ENCODE measurements at regions not wholly inside any gene's neighbourhood (a gene's known extent, or its start where the extent isn't known, plus 50 kb on each side); places are given as distances from the start of the nearest gene placed in this dataset.

- DNase-seq (ENCODE audit: extremely low spot score in 2 of 2), result no peak
- intact Hi-C loops (cut with DNase I), result no loop called here
- H3K4me1 ChIP-seq, result no peaks in the 10 kb centered on the region
Observed at GRCh38 chr2:75309596-75310463, 110.5 kb upstream of the TACR1 start.

GRCh38 chr2:75303227-75303626 lies 103.9 kb upstream of the TACR1 start:
- no peaks in the 10 kb centered on the region for H3K9me3 ChIP-seq
- H3K27ac ChIP-seq, result no peak overlapping the region
- DNase-seq (ENCODE audit: extremely low spot score in 2 of 2), result no peak
- no peaks in the 10 kb centered on the region for H3K4me1 ChIP-seq
- no peaks in the 10 kb centered on the region for H3K36me3 ChIP-seq
- TF ChIP-seq POLR2AphosphoS5 (IDR thresholded peaks at IDR 0.05; ENCODE audit: insufficient read depth in 1 of 2, low read depth in 1 of 2) (no peak), CTCF (IDR thresholded peaks at IDR 0.05) (no peak), POLR2A (IDR thresholded peaks at IDR 0.05) (no peak)
- intact Hi-C loops (cut with DNase I), result no loop called here
- no peak overlapping the region for H3K4me3 ChIP-seq
- no peaks in the 10 kb centered on the region for H3K27me3 ChIP-seq

More at GRCh38 chr2:75309596-75310463, 110.5 kb upstream of the TACR1 start:
- Histone ChIP-seq H3K4me3 (no peak overlapping the region), H3K27ac (no peak overlapping the region), H3K36me3 (no peaks in the 10 kb centered on the region), H3K27me3 (no peaks in the 10 kb centered on the region), H3K9me3 (no peaks in the 10 kb centered on the region)
- no peak for TF ChIP-seq POLR2A (IDR thresholded peaks at IDR 0.05)
- TF ChIP-seq CTCF (IDR thresholded peaks at IDR 0.05), result no peak
- no peak for TF ChIP-seq POLR2AphosphoS5 (IDR thresholded peaks at IDR 0.05; ENCODE audit: insufficient read depth in 1 of 2, low read depth in 1 of 2)

GRCh38 chr2:75294362-75294761 lies 95.0 kb upstream of the TACR1 start:
- DNase-seq (ENCODE audit: extremely low spot score in 2 of 2), result no peak
- H3K9me3 ChIP-seq, result no peaks in the 10 kb centered on the region
- no peak for TF ChIP-seq POLR2A (IDR thresholded peaks at IDR 0.05)
- TF ChIP-seq CTCF (IDR thresholded peaks at IDR 0.05), result no peak
- TF ChIP-seq POLR2AphosphoS5 (IDR thresholded peaks at IDR 0.05; ENCODE audit: insufficient read depth in 1 of 2, low read depth in 1 of 2), result no peak
- H3K36me3 ChIP-seq, result no peaks in the 10 kb centered on the region
- H3K27me3 ChIP-seq, result no peaks in the 10 kb centered on the region
- no peak overlapping the region for H3K4me3 ChIP-seq
- intact Hi-C loops (cut with DNase I), result no loop called here
- no peaks in the 10 kb centered on the region for H3K4me1 ChIP-seq
- H3K27ac ChIP-seq, result no peak overlapping the region

GRCh38 chr2:75292826-75293225 lies 93.5 kb upstream of the TACR1 start:
- TF ChIP-seq POLR2AphosphoS5 (IDR thresholded peaks at IDR 0.05; ENCODE audit: insufficient read depth in 1 of 2, low read depth in 1 of 2), result no peak
- no peak for TF ChIP-seq CTCF (IDR thresholded peaks at IDR 0.05)
- no peak for TF ChIP-seq POLR2A (IDR thresholded peaks at IDR 0.05)
- Histone ChIP-seq H3K4me1 (no peaks in the 10 kb centered on the region), H3K36me3 (no peaks in the 10 kb centered on the region), H3K27me3 (no peaks in the 10 kb centered on the region), H3K27ac (no peak overlapping the region), H3K4me3 (no peak overlapping the region), H3K9me3 (no peaks in the 10 kb centered on the region)
- no peak for DNase-seq (ENCODE audit: extremely low spot score in 2 of 2)
- intact Hi-C loops (cut with DNase I), result no loop called here

- no peaks in the 10 kb centered on the region for H3K9me3 ChIP-seq
- no peaks in the 10 kb centered on the region for H3K4me1 ChIP-seq
- H3K27me3 ChIP-seq, result no peaks in the 10 kb centered on the region
- H3K36me3 ChIP-seq, result no peaks in the 10 kb centered on the region
- DNase-seq (ENCODE audit: extremely low spot score in 2 of 2), result no peak
- H3K4me3 ChIP-seq, result no peak overlapping the region
- no peak overlapping the region for H3K27ac ChIP-seq
- TF ChIP-seq POLR2AphosphoS5 (IDR thresholded peaks at IDR 0.05; ENCODE audit: insufficient read depth in 1 of 2, low read depth in 1 of 2) (no peak), POLR2A (IDR thresholded peaks at IDR 0.05) (no peak), CTCF (IDR thresholded peaks at IDR 0.05) (no peak)
- intact Hi-C loops (cut with DNase I), result no loop called here
Observed at GRCh38 chr2:75290600-75291150, 91.4 kb upstream of the TACR1 start.

Data from vagina (tissue), 2 donors.